ENCODE measurements at regions not wholly inside any gene's neighbourhood (a gene's known extent, or its start where the extent isn't known, plus 50 kb on each side); places are given as distances from the start of the nearest gene placed in this dataset.
"Not testable (repeated sequence)": the region's sequence is repeated elsewhere in the genome, so short reads cannot be mapped to it uniquely, and the experiment has no call there.

GRCh38 chr15:26029146-26029545 is 166.0 kb upstream of the ATP10A start:
- Histone ChIP-seq H3K36me3 (ENCODE audit: low read depth) (no peaks in the 10 kb centered on the region), H3K4me3 (ENCODE audit: severe bottlenecking) (no peak overlapping the region), H3K27ac (ENCODE audit: poor library complexity, severe bottlenecking) (no peak overlapping the region), H3K27me3 (ENCODE audit: insufficient read depth, poor library complexity, severe bottlenecking) (peaks cover 5% of the 10 kb centered on the region), H3K4me1 (ENCODE audit: insufficient read depth, poor library complexity, severe bottlenecking) (peaks cover 12% of the 10 kb centered on the region), H3K9me3 (ENCODE audit: severe bottlenecking) (no peaks in the 10 kb centered on the region)
- ATAC-seq (ENCODE audit: low read depth) (no peak), DNase-seq (ENCODE audit: low spot score) (no peak)
- no peak for TF ChIP-seq CTCF (IDR thresholded peaks at IDR 0.05; ENCODE audit: poor library complexity, severe bottlenecking)

GRCh38 chr15:26028086-26028740 is 165.1 kb upstream of the ATP10A start:
- H3K9me3 ChIP-seq (ENCODE audit: severe bottlenecking): no peaks in the 10 kb centered on the region
- no peak overlapping the region for H3K4me3 ChIP-seq (ENCODE audit: severe bottlenecking)
- peaks cover 12% of the 10 kb centered on the region for H3K4me1 ChIP-seq (ENCODE audit: insufficient read depth, poor library complexity, severe bottlenecking)
- DNase-seq (ENCODE audit: low spot score): peak; percentile 36
- no peaks in the 10 kb centered on the region for H3K36me3 ChIP-seq (ENCODE audit: low read depth)
- TF ChIP-seq CTCF (IDR thresholded peaks at IDR 0.05; ENCODE audit: poor library complexity, severe bottlenecking): no peak
- H3K27ac ChIP-seq (ENCODE audit: poor library complexity, severe bottlenecking): peak overlapping the region; percentile 5
- ATAC-seq (ENCODE audit: low read depth): peak; percentile 68
- no peaks in the 10 kb centered on the region for H3K27me3 ChIP-seq (ENCODE audit: insufficient read depth, poor library complexity, severe bottlenecking)

- not testable (repeated sequence) for ATAC-seq (ENCODE audit: low read depth); H3K9me3 ChIP-seq (ENCODE audit: severe bottlenecking); DNase-seq (ENCODE audit: low spot score); H3K36me3 ChIP-seq (ENCODE audit: low read depth); H3K4me3 ChIP-seq (ENCODE audit: severe bottlenecking); H3K27ac ChIP-seq (ENCODE audit: poor library complexity, severe bottlenecking); H3K27me3 ChIP-seq (ENCODE audit: insufficient read depth, poor library complexity, severe bottlenecking)
- H3K4me1 ChIP-seq (ENCODE audit: insufficient read depth, poor library complexity, severe bottlenecking): peaks cover 12% of the 10 kb centered on the region
Observed at GRCh38 chr15:26026671-26027070, 163.5 kb upstream of the ATP10A start.

GRCh38 chr15:26024241-26024640 is 161.1 kb upstream of the ATP10A start:
- Histone ChIP-seq H3K4me3 (ENCODE audit: severe bottlenecking) (no peak overlapping the region), H3K36me3 (ENCODE audit: low read depth) (no peaks in the 10 kb centered on the region), H3K9me3 (ENCODE audit: severe bottlenecking) (no peaks in the 10 kb centered on the region), H3K27me3 (ENCODE audit: insufficient read depth, poor library complexity, severe bottlenecking) (no peaks in the 10 kb centered on the region), H3K27ac (ENCODE audit: poor library complexity, severe bottlenecking) (no peak overlapping the region), H3K4me1 (ENCODE audit: insufficient read depth, poor library complexity, severe bottlenecking) (peaks cover 12% of the 10 kb centered on the region)
- ATAC-seq (ENCODE audit: low read depth) (no peak), DNase-seq (ENCODE audit: low spot score) (peak; percentile 11)
- no peak for TF ChIP-seq CTCF (IDR thresholded peaks at IDR 0.05; ENCODE audit: poor library complexity, severe bottlenecking)

- ATAC-seq (ENCODE audit: low read depth): no peak
- no peak for TF ChIP-seq CTCF (IDR thresholded peaks at IDR 0.05; ENCODE audit: poor library complexity, severe bottlenecking)
Observed at GRCh38 chr15:26023691-26024090, 160.6 kb upstream of the ATP10A start.

More at GRCh38 chr15:26023691-26024090, 160.6 kb upstream of the ATP10A start:
- H3K9me3 ChIP-seq (ENCODE audit: severe bottlenecking): no peaks in the 10 kb centered on the region
- no peak overlapping the region for H3K27ac ChIP-seq (ENCODE audit: poor library complexity, severe bottlenecking)
- no peak for DNase-seq (ENCODE audit: low spot score)
- H3K27me3 ChIP-seq (ENCODE audit: insufficient read depth, poor library complexity, severe bottlenecking): no peaks in the 10 kb centered on the region
- H3K4me1 ChIP-seq (ENCODE audit: insufficient read depth, poor library complexity, severe bottlenecking): peaks cover 12% of the 10 kb centered on the region
- no peaks in the 10 kb centered on the region for H3K36me3 ChIP-seq (ENCODE audit: low read depth)
- H3K4me3 ChIP-seq (ENCODE audit: severe bottlenecking): no peak overlapping the region

Data from RWPE2 (cell line).